GM19467 (cell line): ENCODE measurements at regions not wholly inside any gene's neighbourhood (a gene's known extent, or its start where the extent isn't known, plus 50 kb on each side); places are given as distances from the start of the nearest gene placed in this dataset.

Experiments used
- ATAC-seq: cut with Tn5 transposase; IDR thresholded peaks from one replicate; pipeline ENCODE4 v1.9.1; 2021; ENCODE audit warnings: mild to moderate bottlenecking, moderate library complexity; ENCODE audit not compliant: unreplicated experiment

DNA sequence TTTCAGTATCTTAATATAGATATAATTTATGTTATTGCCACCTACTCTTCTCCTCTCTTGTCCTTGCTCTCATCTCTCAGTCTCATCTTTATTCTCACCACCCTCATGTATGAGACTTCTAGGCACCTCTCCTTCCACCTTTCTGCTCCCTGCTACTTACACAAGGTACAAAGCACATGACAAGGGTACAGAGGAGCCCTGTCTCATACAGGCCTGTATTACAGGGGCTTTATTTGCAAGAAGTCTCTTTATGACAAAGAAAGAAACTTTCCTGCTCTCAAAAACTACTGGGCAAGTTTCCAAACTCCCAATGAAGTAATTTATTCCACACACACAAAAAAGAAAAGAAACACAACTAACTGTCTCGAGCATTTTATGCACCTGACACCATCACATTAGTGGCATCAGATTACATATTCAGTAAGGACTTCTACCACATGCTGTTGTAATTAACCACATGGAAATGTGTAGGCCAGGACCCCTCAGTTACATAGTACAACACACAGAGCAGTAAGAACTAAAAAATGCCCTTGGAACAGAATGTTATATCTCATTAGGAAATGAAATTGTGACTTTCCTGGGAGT is 253.1 kb downstream of the FZD1 start:
- no peak for ATAC-seq

- no peak for ATAC-seq
Measured at GRCh38 chr7:91518058-91518457, 253.8 kb downstream of the FZD1 start.

DNA sequence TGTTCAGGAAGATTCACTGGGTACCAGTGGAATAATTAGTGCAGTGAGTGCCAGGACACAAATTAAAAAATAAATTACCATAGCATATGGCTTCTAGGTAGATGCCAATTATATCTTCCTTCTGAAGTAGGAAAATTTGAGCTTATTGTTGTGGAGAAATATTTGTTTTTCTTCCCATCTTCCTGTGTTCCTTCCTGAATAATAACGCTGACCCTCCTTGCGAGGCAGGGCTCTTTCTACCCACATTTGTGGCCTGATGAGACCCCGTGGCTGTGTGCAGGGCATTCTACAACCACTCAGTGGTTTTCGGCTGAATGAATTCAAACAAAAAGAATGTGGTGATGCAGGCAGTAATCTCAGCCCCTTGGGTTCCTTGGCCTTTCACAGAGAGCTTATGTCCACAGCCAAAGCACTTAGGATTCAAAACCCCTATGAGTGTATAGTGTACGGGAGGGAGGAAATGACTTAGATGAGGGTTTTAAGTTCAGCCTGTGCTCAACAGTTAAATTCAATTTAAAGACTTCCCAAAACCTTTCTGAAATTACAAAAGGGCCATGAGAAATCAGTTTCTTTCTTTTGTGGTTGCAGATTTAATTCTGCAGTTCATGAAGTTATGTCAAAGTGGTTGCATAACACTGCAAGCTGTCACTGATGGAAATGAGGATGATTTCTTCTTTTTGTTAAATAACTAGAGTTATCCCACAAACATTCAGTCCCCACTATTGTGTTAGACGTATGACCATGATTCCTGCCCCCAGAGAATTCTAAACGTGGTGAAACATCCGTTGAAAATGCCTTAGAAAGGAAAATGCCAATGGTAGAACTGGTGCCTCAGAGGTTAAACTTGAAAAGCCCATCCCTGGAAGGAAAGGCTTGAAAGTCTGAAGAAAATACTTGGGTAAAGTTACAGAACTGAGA is 255.3 kb downstream of the FZD1 start:
- no peak for ATAC-seq

DNA sequence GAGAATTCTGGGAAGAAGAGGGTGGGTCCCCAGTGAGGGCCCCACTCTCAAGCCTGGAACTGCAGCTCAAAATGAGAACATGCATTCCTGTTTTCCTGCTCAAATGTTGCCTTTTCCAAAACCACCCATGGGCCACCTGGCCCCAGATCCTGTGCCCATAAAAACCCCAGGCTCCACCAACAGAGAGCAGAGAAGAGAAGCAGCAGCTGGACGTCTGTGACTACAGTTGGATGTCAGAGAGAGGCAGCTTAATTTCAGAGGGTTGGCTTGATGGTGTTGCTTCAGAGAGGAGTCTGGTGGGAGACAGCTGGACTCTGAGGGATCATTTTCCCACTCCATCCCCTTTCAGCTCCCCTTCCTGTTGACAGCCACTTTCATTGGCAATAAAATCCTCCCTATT is 256.4 kb downstream of the FZD1 start:
- no peak for ATAC-seq

GRCh38 chr7:91526404-91526803 is 262.2 kb downstream of the FZD1 start:
- ATAC-seq = no peak

DNA sequence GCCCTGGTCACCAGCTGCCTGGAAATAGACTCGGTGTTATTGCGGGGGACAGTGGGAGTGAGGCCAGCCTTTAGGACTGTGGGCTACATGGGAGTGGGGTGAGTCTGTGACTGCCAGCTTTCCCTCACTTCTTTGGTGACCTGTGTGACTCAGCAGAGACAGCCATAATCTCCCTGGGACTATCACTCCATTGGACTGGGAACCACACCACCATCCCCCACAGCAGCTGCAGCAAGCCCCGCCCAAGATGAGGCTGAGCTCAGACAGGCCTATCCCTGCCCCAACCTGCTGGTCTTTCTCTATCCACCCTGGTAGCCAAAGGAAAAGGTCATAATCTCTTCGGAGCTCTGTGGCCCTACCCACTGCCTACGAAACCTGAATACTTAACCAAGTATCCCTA is 263.2 kb downstream of the FZD1 start:
- ATAC-seq = no peak

GRCh38 chr7:91533996-91534395 is 269.8 kb downstream of the FZD1 start:
- no peak for ATAC-seq

- ATAC-seq = no peak
Measured at GRCh38 chr7:91537260-91538152, 273.3 kb downstream of the FZD1 start.

- ATAC-seq = no peak
Measured at GRCh38 chr7:91541641-91542040, 277.4 kb downstream of the FZD1 start.

DNA sequence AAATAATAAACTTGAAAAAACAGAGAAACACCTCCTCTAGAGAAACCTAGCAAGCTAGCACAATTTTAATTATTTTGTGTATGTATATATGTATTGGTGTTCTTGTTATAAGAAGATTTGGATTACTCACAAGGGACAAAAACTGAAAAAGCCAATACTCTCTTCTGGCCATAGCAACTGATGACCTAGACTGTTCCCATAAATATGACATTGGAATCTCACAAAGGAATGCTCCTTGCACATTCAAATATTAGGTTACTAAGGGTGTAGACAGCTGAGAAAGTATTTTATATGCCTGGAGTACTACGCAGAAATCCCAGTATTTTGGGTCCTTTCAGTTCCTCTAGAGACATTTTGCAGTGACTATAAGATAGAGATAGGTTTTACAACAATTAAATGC is 279.4 kb downstream of the FZD1 start:
- no peak for ATAC-seq

- no peak for ATAC-seq
Measured at GRCh38 chr7:91549878-91550277, 285.6 kb downstream of the FZD1 start.

DNA sequence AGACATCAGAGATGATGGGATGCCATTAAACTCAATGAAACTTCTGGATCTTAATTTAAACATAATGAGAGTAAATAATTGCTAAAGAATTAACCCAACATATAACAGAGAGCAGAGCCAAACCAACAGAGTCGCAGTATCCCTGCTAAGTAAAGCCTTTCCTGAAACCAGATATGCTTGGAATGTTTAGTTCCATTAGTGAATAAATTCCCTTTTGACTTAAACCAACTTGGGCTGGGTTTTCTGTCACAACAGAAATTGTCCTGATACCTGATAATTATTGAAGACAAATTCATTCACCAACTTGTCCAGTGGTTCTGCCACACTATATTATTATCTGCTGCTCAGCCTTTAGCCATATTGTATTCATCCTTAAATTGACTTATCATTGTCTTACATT is 286.7 kb downstream of the FZD1 start:
- no peak for ATAC-seq

DNA sequence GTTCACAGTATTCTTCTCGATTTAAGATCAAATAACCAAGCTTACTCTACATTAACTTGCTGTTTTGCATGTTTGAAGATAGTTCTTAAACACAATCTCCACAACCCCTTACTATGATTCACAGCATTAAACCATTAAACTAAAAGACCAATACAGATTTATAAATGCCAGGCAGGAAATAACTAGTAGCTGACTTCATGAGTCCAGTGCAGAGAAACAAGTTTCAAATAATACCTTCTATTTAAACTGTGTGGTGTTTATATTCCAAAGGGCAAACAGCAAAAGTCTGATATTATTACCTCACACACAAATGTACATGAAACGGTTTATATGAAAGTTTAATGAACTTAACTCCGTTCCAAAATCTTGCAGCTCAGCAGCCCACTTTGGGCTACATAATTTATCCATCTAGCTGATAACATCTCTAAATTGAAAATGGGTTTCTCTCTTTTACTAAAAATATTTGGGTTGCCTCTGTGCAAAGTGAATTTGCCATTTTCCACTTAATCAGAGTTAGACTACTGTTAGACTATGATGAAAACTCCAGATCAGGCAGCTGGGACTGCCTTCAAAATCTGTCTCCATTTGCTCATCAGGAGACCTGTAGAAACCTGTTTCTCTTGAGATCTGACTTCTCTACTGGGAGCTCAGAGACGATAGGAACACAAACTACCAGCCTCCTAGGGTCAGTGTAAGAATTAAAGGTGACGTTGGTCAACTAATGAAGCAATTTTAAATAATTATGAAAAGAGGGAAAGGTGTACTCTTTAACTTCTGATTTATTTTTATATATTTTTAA is 287.3 kb downstream of the FZD1 start:
- no peak for ATAC-seq

DNA sequence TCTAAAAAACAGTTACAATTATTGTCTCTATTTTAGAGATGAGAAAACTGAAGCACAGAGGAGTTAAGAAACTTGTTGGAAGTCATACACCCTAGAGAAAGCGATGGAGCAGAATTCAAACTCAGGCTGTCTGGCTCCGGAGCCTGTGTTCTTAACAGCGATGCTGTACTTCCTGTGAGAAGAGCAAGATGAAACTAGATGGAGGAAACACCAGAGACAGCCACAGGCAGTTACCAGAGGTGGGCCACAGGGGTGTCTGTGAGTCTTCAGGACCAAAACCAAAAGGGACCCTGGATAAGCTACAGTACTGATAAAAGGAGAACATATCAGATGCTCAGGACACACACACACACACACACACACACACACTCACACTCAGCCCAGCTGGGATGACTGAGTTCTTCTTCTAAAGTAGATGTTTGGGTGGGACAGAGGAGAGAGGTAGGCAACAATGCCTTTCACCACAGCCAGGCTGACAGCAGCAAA is 289.2 kb downstream of the FZD1 start:
- ATAC-seq = no peak

GRCh38 chr7:91554883-91555282 is 290.6 kb downstream of the FZD1 start:
- no peak for ATAC-seq

GRCh38 chr7:91556239-91556638 is 292.0 kb downstream of the FZD1 start:
- ATAC-seq = no peak

DNA sequence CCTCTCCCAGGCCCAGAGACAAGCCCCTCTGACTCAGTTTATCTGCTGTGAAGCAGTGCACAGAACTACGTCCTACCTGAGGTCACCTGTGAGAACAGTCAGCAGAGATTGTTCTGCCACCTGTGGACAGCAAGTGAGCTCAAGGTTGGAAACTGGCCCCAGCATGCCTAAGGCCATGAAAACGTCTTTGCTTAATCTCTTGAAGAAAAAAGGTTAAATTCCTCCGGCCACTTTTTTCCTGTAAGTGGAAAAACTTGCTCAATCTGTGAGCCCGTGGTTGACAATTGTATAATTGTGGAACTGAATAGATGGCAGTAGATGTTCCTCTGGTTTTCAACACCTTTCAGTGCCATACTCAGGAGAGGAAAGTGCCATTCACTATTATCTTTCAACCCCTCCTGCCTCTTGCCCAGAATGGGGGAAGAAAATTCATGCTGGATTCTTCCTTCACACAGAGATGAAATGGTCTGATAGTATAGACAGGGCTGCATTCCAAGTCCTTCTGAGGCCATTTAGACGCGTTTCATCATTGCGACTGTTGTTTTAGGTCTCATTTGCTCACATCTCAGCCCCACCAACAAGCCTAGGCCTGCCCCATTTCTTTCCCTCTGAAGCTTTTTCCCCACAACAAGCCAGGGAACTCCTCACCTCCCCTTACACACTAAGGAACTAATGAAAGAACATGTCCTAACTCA is 292.9 kb downstream of the FZD1 start:
- no peak for ATAC-seq

- ATAC-seq = peak; percentile 77
Measured at GRCh38 chr7:91557789-91558404, 293.7 kb downstream of the FZD1 start.

DNA sequence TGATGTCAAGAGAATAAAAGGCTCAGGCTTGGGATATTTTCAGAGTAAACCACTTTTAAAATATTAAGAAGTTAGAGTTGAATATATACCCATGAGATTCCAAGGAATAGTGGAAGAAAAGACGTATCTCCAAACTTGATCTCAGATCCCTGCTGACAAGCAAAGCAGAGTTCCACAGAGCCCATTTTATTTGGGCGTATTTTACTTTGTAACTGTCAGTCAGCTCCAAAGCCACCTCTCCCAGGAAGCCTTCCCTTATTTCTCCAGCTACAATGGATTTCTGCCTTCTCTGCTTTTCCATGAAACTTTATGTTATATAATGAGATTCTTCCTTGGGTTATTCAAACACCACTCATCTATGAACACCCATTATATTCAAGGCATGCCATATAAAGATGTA is 295.7 kb downstream of the FZD1 start:
- ATAC-seq = no peak

GRCh38 chr7:91564101-91564500 is 299.9 kb downstream of the FZD1 start:
- no peak for ATAC-seq
